Tibial nerve (tissue), 4 donors: ENCODE measurements at regions not wholly inside any gene's neighbourhood (a gene's known extent, or its start where the extent isn't known, plus 50 kb on each side); places are given as distances from the start of the nearest gene placed in this dataset.

Source experiments
- DNase-seq, 2 donors: peaks; one replicate each; pipeline ENCODE4 v3.0.0-alpha.2; 2019; ENCODE audit warnings: low spot score in 2 of 2
- H3K27ac ChIP-seq, 4 donors: fragments of 200-600 bp; sonication (generic) in 3 of 4; one replicate each; pipeline ENCODE4 v1.5.1; 2017 to 2019; ENCODE audit warnings: mild to moderate bottlenecking in 1 of 4
- H3K27me3 ChIP-seq, 2 donors: fragments of 200-600 bp; sonication (generic) in 1 of 2; one replicate each; pipeline versions ENCODE4 v1.5.1 to v1.6.0; 2017 to 2019
- H3K36me3 ChIP-seq, 3 donors: fragments of 200-600 bp; sonication (generic); one replicate each; pipeline ENCODE4 v1.5.1; 2018 to 2019
- H3K4me1 ChIP-seq, 4 donors: fragments of 200-600 bp; sonication (generic) in 3 of 4; one replicate each; pipeline ENCODE4 v1.5.1; 2017 to 2019
- H3K4me3 ChIP-seq, 4 donors: fragments of 200-600 bp; sonication (generic) in 3 of 4; one replicate each; pipeline ENCODE4 v1.5.1; 2017 to 2019; ENCODE audit warnings: mild to moderate bottlenecking in 1 of 4, moderate library complexity in 1 of 4
- H3K9me3 ChIP-seq, 4 donors: fragments of 200-600 bp; sonication (generic) in 3 of 4; one replicate each; pipeline ENCODE4 v1.5.1; 2017 to 2019
- EP300 ChIP-seq, 2 donors: sonication (generic); formaldehyde crosslinking; IDR thresholded peaks; one replicate each; pipeline ENCODE4 v1.6.1; 2017; ENCODE audit warnings: antibody characterized with exemption in 2 of 2, mild to moderate bottlenecking in 1 of 2
- POLR2A ChIP-seq, 2 donors: fragments of 450-650 bp; IDR thresholded peaks; one replicate each; pipeline ENCODE4 v1.6.1; 2017; ENCODE audit warnings: antibody characterized with exemption in 2 of 2, mild to moderate bottlenecking in 2 of 2, moderate library complexity in 2 of 2
- WGBS, 2 donors: methylation state at CpG; one replicate each; pipeline ENCODE4 v1.1.5; 2018; 5-methylcytosine and 5-hydroxymethylcytosine counted together
- TF ChIP-seq, protein P1 (sequence below), 5 experiments: fragments of 200-600 bp in 3 of 5; fragments of 450-650 bp in 2 of 5; sonication (generic) in 3 of 5; IDR thresholded peaks; one replicate each; pipeline ENCODE4 v1.5.1; 2016 to 2019; ENCODE audit warnings: antibody characterized with exemption in 5 of 5, mild to moderate bottlenecking in 3 of 5, moderate library complexity in 2 of 5

DNA sequence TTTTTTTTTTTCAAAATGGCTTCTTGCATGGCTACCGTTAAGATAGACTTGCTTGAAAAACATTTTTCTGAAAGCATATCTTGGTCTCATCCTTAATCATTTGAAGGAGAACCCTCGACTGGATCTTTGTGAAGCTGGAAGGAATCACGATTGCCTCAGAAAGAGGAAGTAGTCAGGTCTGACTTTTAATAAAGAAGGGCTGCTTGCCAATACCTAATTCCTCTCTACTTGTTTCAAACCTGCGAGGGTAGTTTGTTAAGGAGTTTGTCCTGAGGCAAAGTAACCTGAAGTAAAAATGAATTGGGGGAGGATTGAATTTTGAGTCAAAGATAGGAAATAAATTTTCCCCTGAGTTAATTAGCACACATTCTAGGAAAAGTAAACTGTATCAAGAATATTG lies 288.1 kb upstream of the MAP3K7 start:
- Histone ChIP-seq H3K27me3 (no peaks in the 10 kb centered on the region), H3K9me3 (peaks cover 0 to 10% (median 0%) of the 10 kb centered on the region in 4 donors), H3K4me3 (no peak overlapping the region), H3K36me3 (no peaks in the 10 kb centered on the region), H3K27ac (no peak overlapping the region), H3K4me1 (no peaks in the 10 kb centered on the region)
- TF ChIP-seq POLR2A (IDR thresholded peaks at IDR 0.05) (no peak), EP300 (IDR thresholded peaks at IDR 0.05) (no peak)
- 54% methylated on average over 4 of the region's 4 CpGs for WGBS, 2 donors
- DNase-seq, result no peak

DNA sequence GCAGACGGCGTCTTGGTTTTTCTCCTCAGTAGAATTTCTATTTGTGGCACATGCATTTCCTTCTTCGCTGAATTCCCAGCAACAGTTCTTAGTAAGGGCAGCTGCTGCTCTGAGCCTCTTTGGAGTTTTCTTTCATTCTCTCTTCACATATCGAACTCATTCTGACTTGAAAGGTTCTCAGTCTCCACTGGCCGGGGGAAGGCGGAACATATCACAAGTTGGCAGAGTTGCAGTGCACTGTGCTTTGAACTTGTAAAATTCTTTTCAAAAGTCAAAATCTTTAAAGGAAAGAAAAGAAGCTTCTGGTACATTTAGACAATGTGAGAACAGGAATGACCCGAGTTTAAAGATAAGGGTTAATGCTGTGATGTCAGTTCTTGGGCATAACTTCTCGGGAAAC lies 286.1 kb upstream of the MAP3K7 start:
- no peak overlapping the region for H3K4me3 ChIP-seq
- TF ChIP-seq EP300 (IDR thresholded peaks at IDR 0.05) (no peak), POLR2A (IDR thresholded peaks at IDR 0.05) (no peak)
- TF ChIP-seq, protein P1, sequence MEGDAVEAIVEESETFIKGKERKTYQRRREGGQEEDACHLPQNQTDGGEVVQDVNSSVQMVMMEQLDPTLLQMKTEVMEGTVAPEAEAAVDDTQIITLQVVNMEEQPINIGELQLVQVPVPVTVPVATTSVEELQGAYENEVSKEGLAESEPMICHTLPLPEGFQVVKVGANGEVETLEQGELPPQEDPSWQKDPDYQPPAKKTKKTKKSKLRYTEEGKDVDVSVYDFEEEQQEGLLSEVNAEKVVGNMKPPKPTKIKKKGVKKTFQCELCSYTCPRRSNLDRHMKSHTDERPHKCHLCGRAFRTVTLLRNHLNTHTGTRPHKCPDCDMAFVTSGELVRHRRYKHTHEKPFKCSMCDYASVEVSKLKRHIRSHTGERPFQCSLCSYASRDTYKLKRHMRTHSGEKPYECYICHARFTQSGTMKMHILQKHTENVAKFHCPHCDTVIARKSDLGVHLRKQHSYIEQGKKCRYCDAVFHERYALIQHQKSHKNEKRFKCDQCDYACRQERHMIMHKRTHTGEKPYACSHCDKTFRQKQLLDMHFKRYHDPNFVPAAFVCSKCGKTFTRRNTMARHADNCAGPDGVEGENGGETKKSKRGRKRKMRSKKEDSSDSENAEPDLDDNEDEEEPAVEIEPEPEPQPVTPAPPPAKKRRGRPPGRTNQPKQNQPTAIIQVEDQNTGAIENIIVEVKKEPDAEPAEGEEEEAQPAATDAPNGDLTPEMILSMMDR (IDR thresholded peaks at IDR 0.05), result no peak
- H3K27ac ChIP-seq, result peak overlapping the region in 1 of 4 donors; percentile 9
- H3K36me3 ChIP-seq, result no peaks in the 10 kb centered on the region
- no peak for DNase-seq
- no peaks in the 10 kb centered on the region for H3K27me3 ChIP-seq
- H3K4me1 ChIP-seq, result no peaks in the 10 kb centered on the region
- no peaks in the 10 kb centered on the region for H3K9me3 ChIP-seq
- WGBS, 2 donors, result 36 to 38% methylated on average over 8 of the region's 8 CpGs

DNA sequence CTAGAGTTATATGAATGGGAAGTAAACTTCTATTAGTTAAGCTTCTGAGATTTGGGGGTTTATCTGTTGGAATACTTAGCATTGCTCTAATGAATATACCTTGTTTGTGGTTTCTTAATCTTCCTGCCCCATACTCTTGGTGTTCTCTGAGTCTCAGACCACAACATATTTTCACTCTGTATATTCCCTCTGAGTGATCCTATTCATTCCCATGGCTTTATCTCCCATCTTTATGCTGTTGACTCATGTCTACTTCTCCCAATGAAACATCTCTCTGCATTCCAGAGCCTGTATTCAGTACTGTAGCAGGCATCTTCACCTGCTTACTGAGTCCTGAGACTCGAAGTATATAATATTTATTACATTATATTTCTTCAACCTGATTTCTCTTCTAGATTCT lies 283.7 kb upstream of the MAP3K7 start:
- no peak for DNase-seq
- TF ChIP-seq POLR2A (IDR thresholded peaks at IDR 0.05), result no peak
- H3K4me3 ChIP-seq, result no peak overlapping the region
- whole genome bisulfite sequencing, 2 donors, result 84 to 98% methylated on average over 1 of the region's 1 CpG
- no peaks in the 10 kb centered on the region for H3K27me3 ChIP-seq
- H3K27ac ChIP-seq, result no peak overlapping the region
- H3K4me1 ChIP-seq, result no peaks in the 10 kb centered on the region
- H3K36me3 ChIP-seq, result no peaks in the 10 kb centered on the region
- H3K9me3 ChIP-seq, result no peaks in the 10 kb centered on the region

DNA sequence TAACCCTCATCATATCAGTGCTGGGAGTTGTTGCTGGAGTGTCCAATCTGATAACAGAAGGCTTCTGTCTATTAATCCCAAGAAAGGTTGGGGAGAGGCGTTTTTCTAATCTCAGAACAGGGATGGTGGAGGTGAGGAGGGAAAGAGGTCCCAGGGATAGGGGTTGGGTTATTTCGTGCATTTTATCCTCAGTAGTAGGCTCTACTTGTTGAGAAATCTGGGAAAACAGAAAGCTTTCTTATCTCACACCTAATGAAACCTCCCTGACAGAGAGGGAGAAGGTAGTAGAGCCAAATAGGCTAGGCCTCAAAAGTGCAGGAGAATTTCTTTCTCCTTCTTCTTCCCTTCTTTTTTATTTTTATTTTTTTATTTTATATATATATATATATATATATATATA lies 281.8 kb upstream of the MAP3K7 start:
- no peak for DNase-seq
- H3K9me3 ChIP-seq, result no peaks in the 10 kb centered on the region
- H3K27ac ChIP-seq, result no peak overlapping the region
- H3K4me1 ChIP-seq, result no peaks in the 10 kb centered on the region
- 82 to 90% methylated on average over 2 of the region's 2 CpGs for WGBS, 2 donors
- H3K4me3 ChIP-seq, result no peak overlapping the region
- TF ChIP-seq, protein P1 (IDR thresholded peaks at IDR 0.05), result no peak
- no peak for TF ChIP-seq POLR2A (IDR thresholded peaks at IDR 0.05)
- no peaks in the 10 kb centered on the region for H3K36me3 ChIP-seq
- H3K27me3 ChIP-seq, result no peaks in the 10 kb centered on the region

DNA sequence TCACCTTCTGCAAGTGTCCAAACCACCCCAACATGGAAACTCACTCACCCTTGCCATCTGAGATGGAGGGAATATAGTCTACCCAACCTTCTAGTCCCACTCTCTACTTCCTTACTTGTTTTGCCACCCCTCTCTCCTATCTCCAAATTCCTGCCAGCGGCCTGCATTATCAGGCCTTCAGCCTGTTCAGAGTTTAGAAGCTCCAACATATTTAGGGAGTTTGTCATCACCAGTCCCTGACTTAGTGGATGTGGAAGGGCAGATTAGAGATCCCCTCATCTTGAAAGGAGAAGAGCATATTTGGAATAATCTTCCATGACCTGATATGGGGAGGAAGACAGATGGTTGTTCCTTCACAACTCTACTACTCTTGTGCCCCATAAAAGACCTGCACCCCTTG lies 281.4 kb upstream of the MAP3K7 start:
- no peak overlapping the region for H3K4me3 ChIP-seq
- no peak for DNase-seq
- H3K36me3 ChIP-seq, result no peaks in the 10 kb centered on the region
- H3K27ac ChIP-seq, result no peak overlapping the region
- no peak for TF ChIP-seq EP300 (IDR thresholded peaks at IDR 0.05)
- TF ChIP-seq, protein P1 (IDR thresholded peaks at IDR 0.05), result no peak
- TF ChIP-seq POLR2A (IDR thresholded peaks at IDR 0.05), result no peak
- H3K9me3 ChIP-seq, result no peaks in the 10 kb centered on the region
- no peaks in the 10 kb centered on the region for H3K27me3 ChIP-seq
- H3K4me1 ChIP-seq, result no peaks in the 10 kb centered on the region
- 86 to 97% methylated on average over 1 of the region's 1 CpG for WGBS, 2 donors

DNA sequence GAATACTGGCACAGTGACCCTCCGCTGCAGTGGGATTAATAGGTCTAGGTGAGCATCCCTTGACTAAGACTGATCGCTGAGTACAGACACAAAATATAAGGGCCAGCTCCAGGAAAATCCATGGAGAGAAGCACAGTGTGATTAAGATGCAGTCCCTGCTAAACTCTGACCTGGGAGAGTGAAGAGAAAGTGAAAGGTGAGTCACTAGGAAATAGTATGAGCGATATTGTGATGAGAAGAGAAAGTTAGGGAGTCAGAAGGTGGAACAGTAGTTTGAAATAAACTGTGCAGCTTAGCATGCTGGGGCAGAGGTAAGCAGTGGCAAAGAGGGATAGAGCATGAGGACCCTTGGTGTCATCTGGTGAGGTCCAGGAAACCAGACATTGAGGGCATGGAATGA lies 278.6 kb upstream of the MAP3K7 start:
- no peak overlapping the region for H3K27ac ChIP-seq
- no peak for DNase-seq
- no peaks in the 10 kb centered on the region for H3K4me1 ChIP-seq
- TF ChIP-seq EP300 (IDR thresholded peaks at IDR 0.05) (no peak), POLR2A (IDR thresholded peaks at IDR 0.05) (no peak)
- TF ChIP-seq, protein P1 (IDR thresholded peaks at IDR 0.05), result no peak
- H3K9me3 ChIP-seq, result no peaks in the 10 kb centered on the region
- no peak overlapping the region for H3K4me3 ChIP-seq
- no peaks in the 10 kb centered on the region for H3K36me3 ChIP-seq
- H3K27me3 ChIP-seq, result no peaks in the 10 kb centered on the region
- WGBS, 2 donors, result 88 to 89% methylated on average over 3 of the region's 3 CpGs
